NCI-H2227 (cell line): ENCODE measurements at regions not wholly inside any gene's neighbourhood (a gene's known extent, or its start where the extent isn't known, plus 50 kb on each side); places are given as distances from the start of the nearest gene placed in this dataset.

Experiments used
- DNase-seq: peaks from one replicate; lab custom pipeline; 2025; ENCODE audit not compliant: unreplicated experiment; lab: John Stamatoyannopoulos, UW

- no peak for DNase-seq
These were observed 697.9 kb upstream of the ADAMTS16 start for GRCh38 chr5:4442221-4442620.

DNA sequence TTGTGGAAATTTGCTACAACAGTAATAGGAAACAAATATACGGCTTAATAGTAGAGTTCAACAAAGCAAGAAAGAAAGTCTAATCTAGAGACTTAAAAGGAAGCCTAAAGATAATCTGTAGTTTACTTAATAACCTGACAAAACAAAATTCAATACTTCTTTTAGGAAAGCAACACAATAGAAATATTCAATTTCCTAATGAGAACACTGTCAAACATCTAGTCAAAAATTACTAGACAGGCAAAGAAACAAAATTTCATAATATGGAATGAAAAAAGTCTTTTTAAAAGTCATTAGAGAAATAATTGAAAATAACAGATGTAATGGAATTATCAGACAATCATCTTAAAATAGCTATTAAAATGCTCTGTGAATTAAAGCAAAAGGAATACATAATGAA lies 692.5 kb upstream of the ADAMTS16 start:
- DNase-seq = no peak

DNA sequence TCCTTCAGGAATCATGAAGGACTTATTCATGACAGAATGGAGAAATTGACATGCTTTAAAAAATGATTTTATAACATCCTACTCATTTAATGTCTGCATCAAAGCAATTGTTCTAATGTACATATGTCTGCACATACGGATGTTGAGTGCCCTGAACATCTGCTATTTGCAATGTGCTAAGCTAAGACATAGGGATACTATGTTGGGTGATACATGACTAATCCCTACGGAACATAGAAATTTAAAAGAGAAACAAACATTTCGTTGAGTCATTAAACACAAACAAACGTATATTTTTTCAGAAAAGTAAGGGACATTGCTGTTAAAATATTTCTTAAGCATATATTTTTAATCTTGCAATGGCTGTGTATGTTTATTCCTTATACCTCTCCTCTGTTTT lies 686.5 kb upstream of the ADAMTS16 start:
- no peak for DNase-seq

DNA sequence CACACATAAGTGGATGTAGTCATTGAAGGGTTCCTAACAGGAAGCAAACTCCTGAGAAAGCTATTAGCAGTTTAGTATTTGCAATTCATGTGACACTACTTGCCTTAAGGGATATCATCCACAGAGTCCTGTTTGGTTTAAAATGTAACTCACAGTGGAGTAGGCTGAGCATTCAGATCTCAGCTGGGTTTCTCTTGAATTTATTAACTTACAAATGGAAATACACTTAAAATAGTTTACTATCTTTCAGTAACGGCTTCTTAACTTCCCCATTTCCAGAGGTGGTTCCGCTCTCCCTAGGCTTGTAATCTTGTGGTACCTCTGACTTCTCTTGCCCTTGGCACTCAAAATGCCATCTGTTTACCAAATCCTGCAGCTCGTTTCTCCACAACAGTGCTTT lies 660.7 kb upstream of the ADAMTS16 start:
- no peak for DNase-seq

- DNase-seq = no peak
These were observed 659.4 kb upstream of the ADAMTS16 start for GRCh38 chr5:4480528-4481349.

DNA sequence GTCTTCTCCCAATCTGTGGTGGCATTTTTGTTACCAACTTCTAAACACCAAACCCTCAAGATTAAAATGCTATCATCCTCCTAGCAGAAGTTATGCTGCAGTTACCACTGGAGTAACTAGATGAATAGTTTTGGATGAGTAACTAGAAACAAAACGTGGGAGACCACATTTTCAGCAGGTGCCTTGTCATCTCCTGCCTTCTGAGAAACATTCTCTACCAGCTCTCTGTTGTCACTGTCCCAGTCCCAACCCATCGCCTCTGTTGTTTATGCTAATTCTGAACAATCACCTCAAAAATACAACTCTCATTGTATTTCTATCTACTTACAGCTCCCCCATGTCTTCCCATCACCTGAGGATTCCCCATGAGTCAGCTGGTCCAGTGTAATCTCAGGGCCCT lies 652.5 kb upstream of the ADAMTS16 start:
- DNase-seq = no peak

DNA sequence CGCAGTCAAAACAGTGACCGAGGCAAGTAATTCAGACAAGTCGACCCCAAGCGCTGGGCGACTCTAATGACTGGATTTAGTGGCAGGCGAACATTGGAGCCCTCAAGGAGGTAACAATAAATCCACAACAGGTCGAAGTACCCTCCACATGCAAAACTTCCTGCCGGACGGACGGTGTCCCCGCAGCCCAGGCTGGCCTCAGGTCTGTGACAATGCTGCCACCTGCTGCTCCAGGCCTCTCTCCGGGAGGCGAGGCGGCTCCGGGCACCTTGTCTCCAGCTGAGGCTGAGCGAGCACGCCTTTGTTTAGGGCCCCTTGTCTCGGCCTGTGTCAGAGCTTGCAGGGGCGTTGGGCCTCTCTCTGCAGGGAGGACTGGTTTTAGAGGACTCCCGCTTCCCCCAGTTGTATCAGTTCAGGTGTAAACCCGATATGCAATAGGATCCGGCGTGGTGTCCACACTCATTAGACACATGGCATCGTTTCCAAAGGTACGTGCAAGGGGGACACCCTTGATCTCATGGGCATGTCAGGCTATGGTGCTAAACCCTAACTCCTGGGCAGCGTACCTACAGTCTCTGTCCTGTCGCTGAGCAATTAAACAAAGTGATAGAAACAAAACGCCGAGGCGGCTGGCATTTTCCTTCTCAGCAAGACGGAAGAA lies 628.0 kb upstream of the ADAMTS16 start:
- DNase-seq = no peak

- no peak for DNase-seq
These were observed 626.7 kb upstream of the ADAMTS16 start for GRCh38 chr5:4513381-4513780.

DNA sequence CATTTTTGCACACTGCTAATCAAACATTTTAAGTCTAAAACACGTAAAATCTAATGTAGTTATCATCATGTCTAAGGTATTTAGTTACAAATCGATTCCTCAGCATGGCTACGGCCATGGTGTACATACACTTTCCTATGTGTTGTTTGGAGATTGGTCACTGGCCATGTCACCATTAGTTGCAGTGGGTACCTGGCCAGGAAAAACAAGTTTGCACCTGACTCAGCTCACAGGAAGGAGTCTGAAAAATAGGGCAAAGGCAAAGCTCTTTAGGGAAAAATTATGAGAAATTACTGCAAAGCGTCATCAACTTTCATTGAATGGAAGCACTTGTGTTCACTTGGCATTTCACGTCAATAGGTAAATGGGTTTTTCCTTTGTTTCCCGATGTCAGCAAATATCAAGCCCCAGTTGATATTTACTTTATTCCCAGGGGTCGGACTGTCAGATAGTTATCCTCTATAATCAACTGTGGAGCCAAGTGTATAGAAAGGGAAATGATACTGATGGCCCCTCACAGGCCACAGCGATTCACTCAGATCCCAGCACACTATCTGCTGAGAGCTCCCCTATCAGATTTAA lies 626.0 kb upstream of the ADAMTS16 start:
- peak; percentile 25 for DNase-seq

- no peak for DNase-seq
These were observed 621.0 kb upstream of the ADAMTS16 start for GRCh38 chr5:4518903-4519672.

DNA sequence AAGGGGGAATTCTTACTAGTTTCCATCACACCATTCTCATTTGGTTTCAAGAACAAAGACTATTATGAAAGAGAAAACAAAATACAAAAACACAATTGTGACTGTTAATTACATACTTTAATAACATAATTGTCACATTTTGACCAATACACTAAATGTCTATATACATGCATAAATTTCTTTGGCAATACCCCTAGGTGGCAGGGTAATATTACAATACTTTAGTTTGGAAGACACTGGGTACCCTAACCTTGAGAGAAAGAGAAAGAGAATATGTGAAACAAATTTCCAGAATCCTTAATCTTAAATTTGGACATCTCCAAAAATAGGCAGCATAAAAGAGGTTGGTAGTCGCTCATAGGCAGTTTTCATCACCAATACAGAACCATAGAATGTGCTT lies 619.6 kb upstream of the ADAMTS16 start:
- DNase-seq = no peak

GRCh38 chr5:4523038-4523437 lies 617.1 kb upstream of the ADAMTS16 start:
- no peak for DNase-seq

DNA sequence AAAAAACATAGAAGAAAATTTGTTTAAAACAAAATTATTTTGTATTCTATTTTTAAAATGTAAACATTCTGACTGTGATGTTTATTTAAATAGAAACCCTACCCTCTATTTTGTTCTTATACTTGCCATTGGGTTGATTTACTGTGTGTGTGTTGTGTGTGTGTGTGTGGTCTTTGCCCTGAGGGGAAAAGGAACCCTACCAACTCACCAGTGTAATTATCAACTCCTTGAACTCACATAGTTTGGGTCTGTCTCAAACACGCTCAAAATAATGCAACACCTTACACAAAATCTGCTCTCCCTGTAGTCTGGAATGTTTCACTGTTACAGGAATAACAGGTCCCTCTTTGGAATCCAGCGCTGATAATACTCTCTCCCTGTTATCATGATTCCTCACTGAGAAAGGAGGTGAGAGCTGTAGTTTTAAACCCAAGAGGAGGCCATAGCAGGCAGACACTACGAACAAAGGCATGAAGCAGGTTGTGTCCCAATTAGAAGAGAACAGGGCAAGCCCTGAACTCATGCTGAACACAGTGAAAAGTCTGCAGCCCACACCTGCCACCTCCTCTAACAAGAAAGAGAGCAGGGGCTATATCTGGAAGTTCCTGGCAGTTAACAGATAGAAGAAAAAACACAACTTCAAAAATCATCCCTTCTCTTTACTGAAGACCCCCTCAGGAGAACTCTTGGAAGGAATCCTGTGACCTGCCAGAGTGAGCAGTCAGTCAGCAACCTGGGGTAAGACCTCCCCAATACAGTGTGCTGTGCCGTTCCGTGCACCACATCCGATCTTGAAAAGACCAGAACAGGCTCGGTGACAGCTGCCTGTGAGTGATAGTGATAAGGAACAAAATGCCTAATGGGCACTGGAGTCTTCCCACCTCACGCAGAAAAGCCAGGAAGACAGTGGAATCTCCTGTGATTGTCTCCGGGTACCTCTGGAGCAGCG lies 608.1 kb upstream of the ADAMTS16 start:
- no peak for DNase-seq

DNA sequence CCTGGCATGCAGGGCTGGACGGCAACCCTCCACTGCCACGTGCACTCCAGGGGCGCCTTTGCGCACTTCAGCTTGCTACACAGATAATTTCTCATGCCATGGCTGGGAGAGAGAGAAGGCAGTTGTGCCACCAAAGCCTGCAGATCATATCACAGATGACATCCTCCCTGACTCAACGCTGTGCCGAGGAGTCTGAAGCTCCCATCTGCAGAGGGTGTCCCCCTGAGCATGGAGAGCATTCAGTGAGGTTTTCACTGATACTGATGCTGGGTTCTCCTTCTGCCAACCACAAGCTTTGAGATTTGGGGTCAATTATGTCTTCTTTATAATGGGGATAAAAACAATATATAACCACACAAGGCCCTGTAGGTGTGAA lies 607.4 kb upstream of the ADAMTS16 start:
- DNase-seq = no peak

- DNase-seq = no peak
These were observed 606.5 kb upstream of the ADAMTS16 start for GRCh38 chr5:4533457-4534105.

DNA sequence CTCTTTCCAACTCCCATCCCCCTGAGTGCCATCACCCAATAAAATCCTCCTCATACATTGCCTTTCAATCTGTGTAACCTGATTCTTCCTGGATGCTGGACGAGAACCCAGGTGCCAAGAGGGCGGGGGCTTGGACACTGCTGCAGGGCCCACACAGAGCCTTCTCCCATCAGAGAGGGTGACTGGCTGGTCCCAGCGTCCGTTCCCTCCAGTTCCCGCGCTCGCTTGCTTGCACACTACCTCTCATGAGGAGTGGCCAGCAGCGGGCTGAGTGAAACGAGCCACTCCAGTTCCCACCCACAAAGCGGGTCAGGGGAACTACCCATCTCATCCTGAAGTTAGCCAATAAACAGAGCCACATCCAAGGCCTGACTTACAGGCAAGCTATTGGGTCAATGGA lies 602.6 kb upstream of the ADAMTS16 start:
- DNase-seq = no peak

- DNase-seq = no peak
These were observed 599.6 kb upstream of the ADAMTS16 start for GRCh38 chr5:4540375-4541173.

- no peak for DNase-seq
These were observed 598.8 kb upstream of the ADAMTS16 start for GRCh38 chr5:4541334-4541733.

DNA sequence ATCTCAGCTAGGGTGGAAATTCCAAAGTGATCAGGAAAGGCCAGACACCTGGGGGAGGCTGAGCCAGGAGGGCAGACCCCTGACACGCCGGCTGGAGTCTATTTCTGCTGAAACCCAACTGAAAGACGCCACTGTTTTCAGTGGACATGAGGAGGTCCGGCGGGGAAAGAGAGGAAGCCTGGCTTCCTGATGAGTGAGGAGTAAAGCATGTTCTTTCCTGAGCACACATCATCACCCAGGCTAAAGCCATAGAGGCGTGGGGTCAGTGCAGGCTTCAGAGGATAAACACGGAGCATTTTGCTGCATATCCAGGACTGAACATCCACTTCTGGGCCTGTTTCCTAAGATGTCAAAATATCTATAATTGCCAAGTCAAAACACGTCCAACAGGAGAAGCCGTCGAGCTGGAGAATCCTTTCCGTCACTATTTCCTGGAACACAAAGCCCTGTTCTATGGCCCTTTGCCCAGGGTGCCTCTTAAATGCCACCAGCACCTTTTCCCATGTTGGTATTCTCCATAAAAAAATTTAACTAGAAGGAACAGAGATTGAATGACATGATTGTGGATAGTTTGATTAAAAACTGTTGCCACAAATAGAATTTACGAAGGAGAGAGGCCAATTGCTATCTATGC lies 597.9 kb upstream of the ADAMTS16 start:
- DNase-seq = no peak
